Neural cell (in vitro differentiated cells): ENCODE measurements at regions not wholly inside any gene's neighbourhood (a gene's known extent, or its start where the extent isn't known, plus 50 kb on each side); places are given as distances from the start of the nearest gene placed in this dataset.

ENCODE experiments used
- H2AFZ ChIP-seq: fragments of 200-600, 300-800 bp; sonication (generic), shearing (Covaris generic); 2 replicates; pipeline ENCODE4 v1.6.0; 2014; ENCODE audit warnings: low read depth, mild to moderate bottlenecking, antibody characterized with exemption, low read length, moderate library complexity
- H3F3A ChIP-seq: fragments of 200-600 bp; shearing (Covaris generic); 2 replicates; pipeline ENCODE4 v1.6.1; 2016; ENCODE audit warnings: mild to moderate bottlenecking, moderate library complexity, mixed read lengths, antibody characterized with exemption, low read length; ENCODE audit not compliant: insufficient read depth, poor library complexity, severe bottlenecking
- H3K27ac ChIP-seq: fragments of 200-600, 300-800 bp; sonication (generic), shearing (Covaris generic); 2 replicates; pipeline ENCODE4 v1.5.1; 2014; ENCODE audit warnings: mild to moderate bottlenecking, low read length, moderate library complexity
- H3K27me3 ChIP-seq: fragments of 300-800, 200-600 bp; sonication (generic), shearing (Covaris generic); 2 replicates; pipeline ENCODE4 v1.6.0; 2014; ENCODE audit warnings: mild to moderate bottlenecking, low read depth, low read length, moderate library complexity; ENCODE audit not compliant: insufficient read depth
- H3K36me3 ChIP-seq: fragments of 300-800, 200-600 bp; sonication (generic), shearing (Covaris generic); 2 replicates; pipeline ENCODE4 v1.5.1; 2014; ENCODE audit warnings: mild to moderate bottlenecking, antibody characterized with exemption, low read length, moderate library complexity; ENCODE audit not compliant: insufficient read depth
- H3K4me2 ChIP-seq: fragments of 300-800, 200-600 bp; sonication (generic), shearing (Covaris generic); 2 replicates; pipeline ENCODE4 v1.6.0; 2014; ENCODE audit warnings: mild to moderate bottlenecking, low read length
- H3K4me3 ChIP-seq: fragments of 300-800, 200-600 bp; sonication (generic), shearing (Covaris generic); 2 replicates; pipeline ENCODE4 v1.5.1; 2014; ENCODE audit warnings: mild to moderate bottlenecking, low read length, moderate library complexity
- H3K79me2 ChIP-seq: fragments of 200-600 bp; shearing (Covaris generic); replicated peaks from 2 replicates; pipeline ENCODE4 v1.6.0; 2014; ENCODE audit warnings: mild to moderate bottlenecking, low read length, moderate library complexity; ENCODE audit not compliant: insufficient read depth
- H3K9ac ChIP-seq: fragments of 300-800, 200-600 bp; sonication (generic), shearing (Covaris generic); 2 replicates; pipeline ENCODE4 v1.6.1; 2016; ENCODE audit warnings: mild to moderate bottlenecking, low read length, mixed read lengths
- H3K9me2 ChIP-seq: fragments of 200-600 bp; shearing (Covaris generic); 2 replicates; pipeline ENCODE4 v1.6.1; 2016; ENCODE audit warnings: mild to moderate bottlenecking, low read length, mixed read lengths; ENCODE audit not compliant: insufficient read depth
- H3K9me3 ChIP-seq: fragments of 200-600, 300-800 bp; sonication (generic), shearing (Covaris generic); 2 replicates; pipeline ENCODE4 v1.6.1; 2016; ENCODE audit warnings: mild to moderate bottlenecking, mixed run types, low read length, moderate library complexity, mixed read lengths
- H4K20me1 ChIP-seq: fragments of 200-600 bp; shearing (Covaris generic); 2 replicates; pipeline ENCODE4 v1.6.1; 2016; ENCODE audit warnings: mild to moderate bottlenecking, mixed run types; ENCODE audit not compliant: insufficient read depth
- CTCF ChIP-seq: fragments of 450-650 bp; IDR thresholded peaks from 2 replicates; pipeline ENCODE4 v1.5.1; 2014; ENCODE audit warnings: antibody characterized with exemption, mild to moderate bottlenecking, moderate library complexity; ENCODE audit not compliant: poor library complexity, severe bottlenecking
- EP300 ChIP-seq: fragments of 450-650 bp; conservative IDR thresholded peaks from 2 replicates; pipeline ENCODE4 v1.6.1; 2014; ENCODE audit warnings: antibody characterized with exemption, mild to moderate bottlenecking, moderate library complexity; ENCODE audit not compliant: poor library complexity, severe bottlenecking
- EZH2 ChIP-seq: fragments of 200-600, 300-800 bp; shearing (Covaris generic), sonication (generic); IDR thresholded peaks from 2 replicates; pipeline ENCODE4 v1.6.1; 2014; ENCODE audit warnings: antibody characterized with exemption, low read length, borderline replicate concordance, mild to moderate bottlenecking; ENCODE audit not compliant: insufficient read depth, poor library complexity, severe bottlenecking
- MXI1 ChIP-seq: fragments of 450-650 bp; conservative IDR thresholded peaks from 2 replicates; pipeline ENCODE4 v1.6.1; 2014; ENCODE audit warnings: antibody characterized with exemption, mild to moderate bottlenecking; ENCODE audit not compliant: poor library complexity, severe bottlenecking
- POLR2AphosphoS5 ChIP-seq: IDR thresholded peaks from 2 replicates; pipeline ENCODE4 v1.6.1; 2012
- RAD21 ChIP-seq: fragments of 450-650 bp; conservative IDR thresholded peaks from 2 replicates; pipeline ENCODE4 v1.6.1; 2014; ENCODE audit warnings: antibody characterized with exemption, mild to moderate bottlenecking, moderate library complexity
- SMC3 ChIP-seq: fragments of 450-650 bp; conservative IDR thresholded peaks from 2 replicates; pipeline ENCODE4 v1.6.1; 2014; ENCODE audit warnings: antibody characterized with exemption, mild to moderate bottlenecking, moderate library complexity; ENCODE audit not compliant: poor library complexity
- TAF1 ChIP-seq: IDR thresholded peaks from 2 replicates; pipeline ENCODE4 v1.6.1; 2012; ENCODE audit warnings: low read depth
- TF ChIP-seq, protein P1 (sequence below): IDR thresholded peaks from 2 replicates; pipeline ENCODE4 v1.6.1; 2012; ENCODE audit warnings: borderline replicate concordance

DNA sequence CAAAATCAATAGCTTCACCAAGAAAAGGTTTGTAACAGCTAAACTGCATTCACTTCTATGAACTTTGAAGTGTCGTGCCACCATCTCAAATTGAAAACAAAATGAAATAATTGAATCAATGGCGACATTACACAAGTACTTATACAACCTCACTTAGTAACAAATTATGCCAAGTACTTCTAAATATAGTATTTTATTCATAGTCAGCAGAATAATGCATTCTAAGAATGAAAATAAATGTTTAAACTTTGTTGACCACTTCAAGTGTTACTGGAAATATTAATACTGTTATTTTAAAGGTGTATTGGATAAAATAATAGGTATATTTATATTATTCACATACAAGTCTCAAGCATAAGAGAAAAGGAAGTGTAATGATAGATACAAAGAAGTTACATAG is 280.1 kb upstream of the HTR1E start:
- no peaks in the 10 kb centered on the region for H3K79me2 ChIP-seq
- H4K20me1 ChIP-seq: no peaks in the 10 kb centered on the region
- H3K27me3 ChIP-seq: no peaks in the 10 kb centered on the region
- no peak for TF ChIP-seq TAF1
- TF ChIP-seq EZH2: no peak
- no peak for TF ChIP-seq RAD21
- TF ChIP-seq, protein P1, sequence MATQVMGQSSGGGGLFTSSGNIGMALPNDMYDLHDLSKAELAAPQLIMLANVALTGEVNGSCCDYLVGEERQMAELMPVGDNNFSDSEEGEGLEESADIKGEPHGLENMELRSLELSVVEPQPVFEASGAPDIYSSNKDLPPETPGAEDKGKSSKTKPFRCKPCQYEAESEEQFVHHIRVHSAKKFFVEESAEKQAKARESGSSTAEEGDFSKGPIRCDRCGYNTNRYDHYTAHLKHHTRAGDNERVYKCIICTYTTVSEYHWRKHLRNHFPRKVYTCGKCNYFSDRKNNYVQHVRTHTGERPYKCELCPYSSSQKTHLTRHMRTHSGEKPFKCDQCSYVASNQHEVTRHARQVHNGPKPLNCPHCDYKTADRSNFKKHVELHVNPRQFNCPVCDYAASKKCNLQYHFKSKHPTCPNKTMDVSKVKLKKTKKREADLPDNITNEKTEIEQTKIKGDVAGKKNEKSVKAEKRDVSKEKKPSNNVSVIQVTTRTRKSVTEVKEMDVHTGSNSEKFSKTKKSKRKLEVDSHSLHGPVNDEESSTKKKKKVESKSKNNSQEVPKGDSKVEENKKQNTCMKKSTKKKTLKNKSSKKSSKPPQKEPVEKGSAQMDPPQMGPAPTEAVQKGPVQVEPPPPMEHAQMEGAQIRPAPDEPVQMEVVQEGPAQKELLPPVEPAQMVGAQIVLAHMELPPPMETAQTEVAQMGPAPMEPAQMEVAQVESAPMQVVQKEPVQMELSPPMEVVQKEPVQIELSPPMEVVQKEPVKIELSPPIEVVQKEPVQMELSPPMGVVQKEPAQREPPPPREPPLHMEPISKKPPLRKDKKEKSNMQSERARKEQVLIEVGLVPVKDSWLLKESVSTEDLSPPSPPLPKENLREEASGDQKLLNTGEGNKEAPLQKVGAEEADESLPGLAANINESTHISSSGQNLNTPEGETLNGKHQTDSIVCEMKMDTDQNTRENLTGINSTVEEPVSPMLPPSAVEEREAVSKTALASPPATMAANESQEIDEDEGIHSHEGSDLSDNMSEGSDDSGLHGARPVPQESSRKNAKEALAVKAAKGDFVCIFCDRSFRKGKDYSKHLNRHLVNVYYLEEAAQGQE: no peak
- TF ChIP-seq EP300: no peak
- no peak for TF ChIP-seq POLR2AphosphoS5
- no peak for TF ChIP-seq SMC3
- no peak for TF ChIP-seq MXI1
- no peak for TF ChIP-seq CTCF
- no peaks in the 10 kb centered on the region for H3F3A ChIP-seq
- H3K9ac ChIP-seq: no peak overlapping the region
- H3K4me3 ChIP-seq: no peak overlapping the region
- H3K36me3 ChIP-seq: no peaks in the 10 kb centered on the region
- H3K27ac ChIP-seq: no peak overlapping the region
- no peak overlapping the region for H2AFZ ChIP-seq
- H3K4me2 ChIP-seq: no peak overlapping the region
- H3K9me2 ChIP-seq: no peaks in the 10 kb centered on the region
- no peaks in the 10 kb centered on the region for H3K9me3 ChIP-seq

DNA sequence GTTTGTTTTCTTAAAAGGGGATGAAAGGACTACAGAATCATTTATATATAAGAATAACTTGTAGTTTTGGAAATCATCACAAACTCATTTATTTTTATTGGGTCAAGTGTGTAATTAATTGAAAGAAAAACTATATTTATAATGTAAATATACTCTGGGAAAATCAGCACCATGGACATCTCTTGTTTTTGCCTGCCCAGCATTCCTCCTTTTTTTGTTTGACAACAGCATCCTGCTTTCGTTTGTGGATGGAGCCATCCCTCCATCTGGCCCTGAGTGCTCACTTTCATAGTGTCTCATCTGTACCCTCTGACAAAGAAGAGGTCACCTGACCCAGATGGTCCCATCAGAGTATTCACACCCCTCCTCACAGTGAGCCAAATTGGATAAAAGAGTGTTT is 308.2 kb upstream of the HTR1E start:
- no peak overlapping the region for H3K4me3 ChIP-seq
- no peaks in the 10 kb centered on the region for H3F3A ChIP-seq
- H3K4me2 ChIP-seq: no peak overlapping the region
- TF ChIP-seq POLR2AphosphoS5 (no peak), EP300 (no peak)
- no peaks in the 10 kb centered on the region for H4K20me1 ChIP-seq
- no peaks in the 10 kb centered on the region for H3K9me2 ChIP-seq
- no peaks in the 10 kb centered on the region for H3K27me3 ChIP-seq
- H2AFZ ChIP-seq: no peak overlapping the region
- H3K27ac ChIP-seq: no peak overlapping the region
- H3K36me3 ChIP-seq: no peaks in the 10 kb centered on the region
- H3K9me3 ChIP-seq: no peaks in the 10 kb centered on the region
- no peak overlapping the region for H3K9ac ChIP-seq
- H3K79me2 ChIP-seq: no peaks in the 10 kb centered on the region

- H3K27ac ChIP-seq: no peak overlapping the region
- no peak overlapping the region for H3K4me3 ChIP-seq
- H2AFZ ChIP-seq: no peak overlapping the region
- no peaks in the 10 kb centered on the region for H3K27me3 ChIP-seq
- no peaks in the 10 kb centered on the region for H3K36me3 ChIP-seq
- no peaks in the 10 kb centered on the region for H3K9me2 ChIP-seq
- no peaks in the 10 kb centered on the region for H3K9me3 ChIP-seq
- no peaks in the 10 kb centered on the region for H3F3A ChIP-seq
- no peaks in the 10 kb centered on the region for H4K20me1 ChIP-seq
- H3K79me2 ChIP-seq: no peaks in the 10 kb centered on the region
- H3K4me2 ChIP-seq: no peak overlapping the region
- H3K9ac ChIP-seq: no peak overlapping the region
- no peak for TF ChIP-seq POLR2AphosphoS5
- TF ChIP-seq EZH2: no peak
- no peak for TF ChIP-seq CTCF
- no peak for TF ChIP-seq EP300
- no peak for TF ChIP-seq SMC3
- no peak for TF ChIP-seq TAF1
- no peak for TF ChIP-seq RAD21
- TF ChIP-seq, protein P1: no peak
- no peak for TF ChIP-seq MXI1
These were observed 317.9 kb upstream of the HTR1E start for GRCh38 chr6:86619428-86619827.
